ENCODE measurements at regions not wholly inside any gene's neighbourhood (a gene's known extent, or its start where the extent isn't known, plus 50 kb on each side); places are given as distances from the start of the nearest gene placed in this dataset.

DNA sequence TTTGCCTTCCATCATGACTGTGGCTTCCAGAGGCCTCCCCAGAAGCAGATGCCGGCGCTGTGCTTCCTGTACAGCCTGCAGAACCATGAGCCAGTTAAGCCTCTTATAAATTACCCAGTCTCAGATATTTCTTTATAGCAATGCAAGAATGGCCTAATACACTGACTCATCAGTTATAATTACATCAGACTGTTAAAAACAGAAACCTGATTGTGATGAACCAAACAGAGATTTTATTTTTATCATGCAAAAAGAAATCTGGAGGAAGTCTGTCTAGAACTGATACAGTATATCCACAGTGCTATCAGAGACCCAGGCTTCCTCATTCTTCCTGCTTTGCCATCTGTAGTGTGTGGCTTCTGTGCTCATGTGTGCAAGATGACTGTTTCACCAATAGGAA lies 93.4 kb upstream of the MEX3C start:
- Mint-ChIP-seq H3K9me3 (peaks cover 27% of the 10 kb centered on the region), H3K4me3 (no peak overlapping the region), H3K4me1 (peaks cover 17% of the 10 kb centered on the region), H3K27ac (no peak overlapping the region), H3K36me3 (peaks cover 9% of the 10 kb centered on the region), H3K27me3 (ENCODE audit: low read depth) (no peaks in the 10 kb centered on the region)
- TF ChIP-seq ZNF396 (CRISPR knock-in tag; IDR thresholded peaks at IDR 0.05; ENCODE audit: borderline replicate concordance), result no peak
- TF ChIP-seq ZNF671 (CRISPR knock-in tag; IDR thresholded peaks at IDR 0.05), result no peak
- ATAC-seq (no peak), DNase-seq (ENCODE audit: low spot score) (no peak)
- POLR2A ChIA-PET, result no interaction called here
- CTCF ChIA-PET, result no interaction called here

DNA sequence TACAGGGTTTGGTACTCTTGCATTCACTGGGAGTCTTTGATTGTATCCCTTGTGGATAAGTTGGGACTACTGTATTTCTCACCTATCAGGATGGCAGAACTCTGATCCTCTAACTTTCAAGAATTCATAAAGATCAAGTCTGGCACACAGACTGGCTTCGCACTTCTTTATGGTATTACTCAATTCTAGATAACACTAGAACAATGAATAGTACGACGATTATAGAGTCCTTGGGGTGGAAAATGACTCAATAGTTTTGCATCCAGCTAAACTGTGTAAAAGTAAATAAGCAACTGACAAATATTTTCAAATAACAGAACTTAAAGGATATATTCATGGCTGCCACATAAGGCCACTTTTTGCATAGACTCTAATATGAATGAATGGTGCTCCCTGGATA lies 103.4 kb upstream of the MEX3C start:
- H3K27me3 Mint-ChIP-seq (ENCODE audit: low read depth), result no peaks in the 10 kb centered on the region
- H3K36me3 Mint-ChIP-seq, result no peaks in the 10 kb centered on the region
- DNase-seq (ENCODE audit: low spot score), result no peak
- TF ChIP-seq ZNF138 (CRISPR knock-in tag; conservative IDR thresholded peaks at IDR 0.05) (no peak), FOXK1 (CRISPR knock-in tag; IDR thresholded peaks at IDR 0.05) (no peak), ATF1 (CRISPR knock-in tag; IDR thresholded peaks at IDR 0.05) (no peak), NFATC4 (CRISPR knock-in tag; IDR thresholded peaks at IDR 0.05) (no peak), CBFB (CRISPR knock-in tag; IDR thresholded peaks at IDR 0.05; ENCODE audit: low read depth) (no peak), RORB (CRISPR knock-in tag; IDR thresholded peaks at IDR 0.05) (no peak), RELA (CRISPR knock-in tag; IDR thresholded peaks at IDR 0.05; ENCODE audit: borderline replicate concordance) (no peak), GRHL2 (CRISPR knock-in tag; IDR thresholded peaks at IDR 0.05; ENCODE audit: insufficient replicate concordance, severe bottlenecking) (no peak), GABPB1 (CRISPR knock-in tag; IDR thresholded peaks at IDR 0.05) (no peak), JAZF1 (CRISPR knock-in tag; IDR thresholded peaks at IDR 0.05) (no peak)
- TF ChIP-seq, protein P1, sequence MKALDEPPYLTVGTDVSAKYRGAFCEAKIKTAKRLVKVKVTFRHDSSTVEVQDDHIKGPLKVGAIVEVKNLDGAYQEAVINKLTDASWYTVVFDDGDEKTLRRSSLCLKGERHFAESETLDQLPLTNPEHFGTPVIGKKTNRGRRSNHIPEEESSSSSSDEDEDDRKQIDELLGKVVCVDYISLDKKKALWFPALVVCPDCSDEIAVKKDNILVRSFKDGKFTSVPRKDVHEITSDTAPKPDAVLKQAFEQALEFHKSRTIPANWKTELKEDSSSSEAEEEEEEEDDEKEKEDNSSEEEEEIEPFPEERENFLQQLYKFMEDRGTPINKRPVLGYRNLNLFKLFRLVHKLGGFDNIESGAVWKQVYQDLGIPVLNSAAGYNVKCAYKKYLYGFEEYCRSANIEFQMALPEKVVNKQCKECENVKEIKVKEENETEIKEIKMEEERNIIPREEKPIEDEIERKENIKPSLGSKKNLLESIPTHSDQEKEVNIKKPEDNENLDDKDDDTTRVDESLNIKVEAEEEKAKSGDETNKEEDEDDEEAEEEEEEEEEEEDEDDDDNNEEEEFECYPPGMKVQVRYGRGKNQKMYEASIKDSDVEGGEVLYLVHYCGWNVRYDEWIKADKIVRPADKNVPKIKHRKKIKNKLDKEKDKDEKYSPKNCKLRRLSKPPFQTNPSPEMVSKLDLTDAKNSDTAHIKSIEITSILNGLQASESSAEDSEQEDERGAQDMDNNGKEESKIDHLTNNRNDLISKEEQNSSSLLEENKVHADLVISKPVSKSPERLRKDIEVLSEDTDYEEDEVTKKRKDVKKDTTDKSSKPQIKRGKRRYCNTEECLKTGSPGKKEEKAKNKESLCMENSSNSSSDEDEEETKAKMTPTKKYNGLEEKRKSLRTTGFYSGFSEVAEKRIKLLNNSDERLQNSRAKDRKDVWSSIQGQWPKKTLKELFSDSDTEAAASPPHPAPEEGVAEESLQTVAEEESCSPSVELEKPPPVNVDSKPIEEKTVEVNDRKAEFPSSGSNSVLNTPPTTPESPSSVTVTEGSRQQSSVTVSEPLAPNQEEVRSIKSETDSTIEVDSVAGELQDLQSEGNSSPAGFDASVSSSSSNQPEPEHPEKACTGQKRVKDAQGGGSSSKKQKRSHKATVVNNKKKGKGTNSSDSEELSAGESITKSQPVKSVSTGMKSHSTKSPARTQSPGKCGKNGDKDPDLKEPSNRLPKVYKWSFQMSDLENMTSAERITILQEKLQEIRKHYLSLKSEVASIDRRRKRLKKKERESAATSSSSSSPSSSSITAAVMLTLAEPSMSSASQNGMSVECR (CRISPR knock-in tag; IDR thresholded peaks at IDR 0.05; ENCODE audit: borderline replicate concordance), result no peak
- TF ChIP-seq, protein P2, sequence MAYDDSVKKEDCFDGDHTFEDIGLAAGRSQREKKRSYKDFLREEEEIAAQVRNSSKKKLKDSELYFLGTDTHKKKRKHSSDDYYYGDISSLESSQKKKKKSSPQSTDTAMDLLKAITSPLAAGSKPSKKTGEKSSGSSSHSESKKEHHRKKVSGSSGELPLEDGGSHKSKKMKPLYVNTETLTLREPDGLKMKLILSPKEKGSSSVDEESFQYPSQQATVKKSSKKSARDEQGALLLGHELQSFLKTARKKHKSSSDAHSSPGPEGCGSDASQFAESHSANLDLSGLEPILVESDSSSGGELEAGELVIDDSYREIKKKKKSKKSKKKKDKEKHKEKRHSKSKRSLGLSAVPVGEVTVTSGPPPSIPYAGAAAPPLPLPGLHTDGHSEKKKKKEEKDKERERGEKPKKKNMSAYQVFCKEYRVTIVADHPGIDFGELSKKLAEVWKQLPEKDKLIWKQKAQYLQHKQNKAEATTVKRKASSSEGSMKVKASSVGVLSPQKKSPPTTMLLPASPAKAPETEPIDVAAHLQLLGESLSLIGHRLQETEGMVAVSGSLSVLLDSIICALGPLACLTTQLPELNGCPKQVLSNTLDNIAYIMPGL (CRISPR knock-in tag; IDR thresholded peaks at IDR 0.05), result no peak
- TF ChIP-seq, protein P3, sequence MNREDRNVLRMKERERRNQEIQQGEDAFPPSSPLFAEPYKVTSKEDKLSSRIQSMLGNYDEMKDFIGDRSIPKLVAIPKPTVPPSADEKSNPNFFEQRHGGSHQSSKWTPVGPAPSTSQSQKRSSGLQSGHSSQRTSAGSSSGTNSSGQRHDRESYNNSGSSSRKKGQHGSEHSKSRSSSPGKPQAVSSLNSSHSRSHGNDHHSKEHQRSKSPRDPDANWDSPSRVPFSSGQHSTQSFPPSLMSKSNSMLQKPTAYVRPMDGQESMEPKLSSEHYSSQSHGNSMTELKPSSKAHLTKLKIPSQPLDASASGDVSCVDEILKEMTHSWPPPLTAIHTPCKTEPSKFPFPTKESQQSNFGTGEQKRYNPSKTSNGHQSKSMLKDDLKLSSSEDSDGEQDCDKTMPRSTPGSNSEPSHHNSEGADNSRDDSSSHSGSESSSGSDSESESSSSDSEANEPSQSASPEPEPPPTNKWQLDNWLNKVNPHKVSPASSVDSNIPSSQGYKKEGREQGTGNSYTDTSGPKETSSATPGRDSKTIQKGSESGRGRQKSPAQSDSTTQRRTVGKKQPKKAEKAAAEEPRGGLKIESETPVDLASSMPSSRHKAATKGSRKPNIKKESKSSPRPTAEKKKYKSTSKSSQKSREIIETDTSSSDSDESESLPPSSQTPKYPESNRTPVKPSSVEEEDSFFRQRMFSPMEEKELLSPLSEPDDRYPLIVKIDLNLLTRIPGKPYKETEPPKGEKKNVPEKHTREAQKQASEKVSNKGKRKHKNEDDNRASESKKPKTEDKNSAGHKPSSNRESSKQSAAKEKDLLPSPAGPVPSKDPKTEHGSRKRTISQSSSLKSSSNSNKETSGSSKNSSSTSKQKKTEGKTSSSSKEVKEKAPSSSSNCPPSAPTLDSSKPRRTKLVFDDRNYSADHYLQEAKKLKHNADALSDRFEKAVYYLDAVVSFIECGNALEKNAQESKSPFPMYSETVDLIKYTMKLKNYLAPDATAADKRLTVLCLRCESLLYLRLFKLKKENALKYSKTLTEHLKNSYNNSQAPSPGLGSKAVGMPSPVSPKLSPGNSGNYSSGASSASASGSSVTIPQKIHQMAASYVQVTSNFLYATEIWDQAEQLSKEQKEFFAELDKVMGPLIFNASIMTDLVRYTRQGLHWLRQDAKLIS (CRISPR knock-in tag; IDR thresholded peaks at IDR 0.05; ENCODE audit: borderline replicate concordance), result no peak
- TF ChIP-seq, protein P4, sequence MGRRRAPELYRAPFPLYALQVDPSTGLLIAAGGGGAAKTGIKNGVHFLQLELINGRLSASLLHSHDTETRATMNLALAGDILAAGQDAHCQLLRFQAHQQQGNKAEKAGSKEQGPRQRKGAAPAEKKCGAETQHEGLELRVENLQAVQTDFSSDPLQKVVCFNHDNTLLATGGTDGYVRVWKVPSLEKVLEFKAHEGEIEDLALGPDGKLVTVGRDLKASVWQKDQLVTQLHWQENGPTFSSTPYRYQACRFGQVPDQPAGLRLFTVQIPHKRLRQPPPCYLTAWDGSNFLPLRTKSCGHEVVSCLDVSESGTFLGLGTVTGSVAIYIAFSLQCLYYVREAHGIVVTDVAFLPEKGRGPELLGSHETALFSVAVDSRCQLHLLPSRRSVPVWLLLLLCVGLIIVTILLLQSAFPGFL (CRISPR knock-in tag; IDR thresholded peaks at IDR 0.05; ENCODE audit: borderline replicate concordance), result no peak
- TF ChIP-seq, protein P5, sequence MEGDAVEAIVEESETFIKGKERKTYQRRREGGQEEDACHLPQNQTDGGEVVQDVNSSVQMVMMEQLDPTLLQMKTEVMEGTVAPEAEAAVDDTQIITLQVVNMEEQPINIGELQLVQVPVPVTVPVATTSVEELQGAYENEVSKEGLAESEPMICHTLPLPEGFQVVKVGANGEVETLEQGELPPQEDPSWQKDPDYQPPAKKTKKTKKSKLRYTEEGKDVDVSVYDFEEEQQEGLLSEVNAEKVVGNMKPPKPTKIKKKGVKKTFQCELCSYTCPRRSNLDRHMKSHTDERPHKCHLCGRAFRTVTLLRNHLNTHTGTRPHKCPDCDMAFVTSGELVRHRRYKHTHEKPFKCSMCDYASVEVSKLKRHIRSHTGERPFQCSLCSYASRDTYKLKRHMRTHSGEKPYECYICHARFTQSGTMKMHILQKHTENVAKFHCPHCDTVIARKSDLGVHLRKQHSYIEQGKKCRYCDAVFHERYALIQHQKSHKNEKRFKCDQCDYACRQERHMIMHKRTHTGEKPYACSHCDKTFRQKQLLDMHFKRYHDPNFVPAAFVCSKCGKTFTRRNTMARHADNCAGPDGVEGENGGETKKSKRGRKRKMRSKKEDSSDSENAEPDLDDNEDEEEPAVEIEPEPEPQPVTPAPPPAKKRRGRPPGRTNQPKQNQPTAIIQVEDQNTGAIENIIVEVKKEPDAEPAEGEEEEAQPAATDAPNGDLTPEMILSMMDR (IDR thresholded peaks at IDR 0.05), result no peak
- TF ChIP-seq, protein P6, sequence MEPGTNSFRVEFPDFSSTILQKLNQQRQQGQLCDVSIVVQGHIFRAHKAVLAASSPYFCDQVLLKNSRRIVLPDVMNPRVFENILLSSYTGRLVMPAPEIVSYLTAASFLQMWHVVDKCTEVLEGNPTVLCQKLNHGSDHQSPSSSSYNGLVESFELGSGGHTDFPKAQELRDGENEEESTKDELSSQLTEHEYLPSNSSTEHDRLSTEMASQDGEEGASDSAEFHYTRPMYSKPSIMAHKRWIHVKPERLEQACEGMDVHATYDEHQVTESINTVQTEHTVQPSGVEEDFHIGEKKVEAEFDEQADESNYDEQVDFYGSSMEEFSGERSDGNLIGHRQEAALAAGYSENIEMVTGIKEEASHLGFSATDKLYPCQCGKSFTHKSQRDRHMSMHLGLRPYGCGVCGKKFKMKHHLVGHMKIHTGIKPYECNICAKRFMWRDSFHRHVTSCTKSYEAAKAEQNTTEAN (CRISPR knock-in tag; IDR thresholded peaks at IDR 0.05), result no peak
- TF ChIP-seq, protein P7, sequence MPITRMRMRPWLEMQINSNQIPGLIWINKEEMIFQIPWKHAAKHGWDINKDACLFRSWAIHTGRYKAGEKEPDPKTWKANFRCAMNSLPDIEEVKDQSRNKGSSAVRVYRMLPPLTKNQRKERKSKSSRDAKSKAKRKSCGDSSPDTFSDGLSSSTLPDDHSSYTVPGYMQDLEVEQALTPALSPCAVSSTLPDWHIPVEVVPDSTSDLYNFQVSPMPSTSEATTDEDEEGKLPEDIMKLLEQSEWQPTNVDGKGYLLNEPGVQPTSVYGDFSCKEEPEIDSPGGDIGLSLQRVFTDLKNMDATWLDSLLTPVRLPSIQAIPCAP (CRISPR knock-in tag; IDR thresholded peaks at IDR 0.05), result no peak
- ChIA-PET CTCF (no interaction called here), POLR2A (no interaction called here)
- no peak overlapping the region for H3K27ac Mint-ChIP-seq
- no peak for ATAC-seq
- no peak overlapping the region for H3K4me3 Mint-ChIP-seq
- peaks cover 14% of the 10 kb centered on the region for H3K9me3 Mint-ChIP-seq
- 0 out of 2 replicates have a peak, but pooled peaks cover 4% of the 10 kb centered on the region for H3K4me1 Mint-ChIP-seq
